Tongue (tissue), 2 donors: ENCODE measurements at regions not wholly inside any gene's neighbourhood (a gene's known extent, or its start where the extent isn't known, plus 50 kb on each side); places are given as distances from the start of the nearest gene placed in this dataset. TPM values are rescaled to one million over a fixed set of nuclear protein-coding genes. Genes with fewer than 3 reads are reported as not detected.

Experiments
- DNase-seq: peaks from one replicate; pipeline ENCODE4 v3.0.0-alpha.2; 2015
- small RNA-seq: library from RNA; depleted of rRNA; stranded (forward); fragments of <200 nt; gene quantifications from one replicate; pipeline ENCODE3, GENCODE V24; 2014; ENCODE audit warnings: low replicate concordance

GRCh38 chr10:22765660-22766547 lies 51.5 kb upstream of the PIP4K2A start:
- DNase-seq, result no peak

GRCh38 chr10:22764639-22765038 lies 50.3 kb upstream of the PIP4K2A start:
- DNase-seq, result no peak

Small RNA genes lying in the stretch of these regions (small RNA-seq; reads per million reads assigned to genes)
- gene RNU6-413P, result not detected
